AG04450 (cell line): ENCODE measurements at regions not wholly inside any gene's neighbourhood (a gene's known extent, or its start where the extent isn't known, plus 50 kb on each side); places are given as distances from the start of the nearest gene placed in this dataset.

Experiments
- CTCF ChIA-PET: fragments of 300-600, 350-600 bp; formaldehyde crosslinking; extraction: SDS; loops from one replicate; lab custom pipeline; 2022; ENCODE audit warnings: antibody characterized with exemption, inconsistent platforms; lab: Charles Lee
- POLR2A ChIA-PET: fragments of 350-600 bp; formaldehyde crosslinking; extraction: SDS; loops from one replicate; lab custom pipeline; 2021; ENCODE audit warnings: antibody characterized with exemption, inconsistent platforms; lab: Yijun Ruan, JAX
- DNase-seq: peaks from one replicate; pipeline ENCODE4 v3.0.0-alpha.2; 2011; ENCODE audit warnings: low read depth, low spot score
- H3K27ac ChIP-seq: one replicate; pipeline ENCODE4 v1.5.1; 2012; ENCODE audit warnings: low read depth, low read length, control low read depth
- H3K27me3 ChIP-seq: one replicate; pipeline ENCODE4 v1.6.0; 2012; ENCODE audit warnings: low read length; ENCODE audit not compliant: control insufficient read depth, insufficient read depth
- H3K4me3 ChIP-seq: 2 replicates; pipeline ENCODE4 v1.5.1; 2011; ENCODE audit warnings: mild to moderate bottlenecking, low read depth, low read length, control low read depth
- H3K9me3 ChIP-seq: 2 replicates; pipeline ENCODE4 v1.5.1; 2012; ENCODE audit warnings: low read length; ENCODE audit not compliant: control insufficient read depth, insufficient read depth
- CTCF ChIP-seq: IDR thresholded peaks from 2 replicates; pipeline ENCODE4 v1.5.1; 2011; ENCODE audit warnings: low read depth, low read length, control low read depth, inconsistent platforms

GRCh38 chr5:167921796-167922195 lies 369.6 kb upstream of the WWC1 start:
- H3K9me3 ChIP-seq, result no peaks in the 10 kb centered on the region
- ChIA-PET CTCF (no interaction called here), POLR2A (no interaction called here)
- no peaks in the 10 kb centered on the region for H3K27me3 ChIP-seq
- H3K4me3 ChIP-seq, result no peak overlapping the region
- no peak for TF ChIP-seq CTCF
- DNase-seq, result no peak
- no peak overlapping the region for H3K27ac ChIP-seq

GRCh38 chr5:167923396-167923795 lies 368.0 kb upstream of the WWC1 start:
- no peak overlapping the region for H3K4me3 ChIP-seq
- H3K9me3 ChIP-seq, result no peaks in the 10 kb centered on the region
- no peak for TF ChIP-seq CTCF
- CTCF ChIA-PET, result no interaction called here
- POLR2A ChIA-PET, result no interaction called here
- H3K27ac ChIP-seq, result no peak overlapping the region
- no peak for DNase-seq
- H3K27me3 ChIP-seq, result no peaks in the 10 kb centered on the region

- H3K27me3 ChIP-seq, result no peaks in the 10 kb centered on the region
- no peak for TF ChIP-seq CTCF
- POLR2A ChIA-PET, result no interaction called here
- CTCF ChIA-PET, result no interaction called here
- H3K4me3 ChIP-seq, result no peak overlapping the region
- no peak for DNase-seq
- H3K27ac ChIP-seq, result no peak overlapping the region
- H3K9me3 ChIP-seq, result no peaks in the 10 kb centered on the region
These were observed 361.6 kb upstream of the WWC1 start for GRCh38 chr5:167929841-167930240.

GRCh38 chr5:167934551-167934971 lies 356.9 kb upstream of the WWC1 start:
- Histone ChIP-seq H3K4me3 (no peak overlapping the region), H3K27ac (no peak overlapping the region), H3K27me3 (no peaks in the 10 kb centered on the region), H3K9me3 (no peaks in the 10 kb centered on the region)
- CTCF ChIA-PET, result no interaction called here
- DNase-seq, result no peak
- POLR2A ChIA-PET, result no interaction called here
- no peak for TF ChIP-seq CTCF

GRCh38 chr5:167936022-167936421 lies 355.4 kb upstream of the WWC1 start:
- Histone ChIP-seq H3K27ac (no peak overlapping the region), H3K4me3 (no peak overlapping the region), H3K27me3 (no peaks in the 10 kb centered on the region), H3K9me3 (no peaks in the 10 kb centered on the region)
- TF ChIP-seq CTCF, result no peak
- ChIA-PET POLR2A (no interaction called here), CTCF (no interaction called here)
- DNase-seq, result no peak
